Skeletal muscle satellite cell (primary cell): ENCODE measurements at regions not wholly inside any gene's neighbourhood (a gene's known extent, or its start where the extent isn't known, plus 50 kb on each side); places are given as distances from the start of the nearest gene placed in this dataset.
"Not testable (repeated sequence)": the region's sequence is repeated elsewhere in the genome, so short reads cannot be mapped to it uniquely, and the experiment has no call there.

Experiments
- H3K27me3 ChIP-seq: 2 replicates; pipeline ENCODE4 v1.7.0; 2013; ENCODE audit warnings: low read length; ENCODE audit not compliant: control insufficient read depth, insufficient read depth
- H3K36me3 ChIP-seq: 2 replicates; pipeline ENCODE4 v1.7.0; 2013; ENCODE audit warnings: mild to moderate bottlenecking, control low read depth, low read length; ENCODE audit not compliant: insufficient read depth
- H3K4me1 ChIP-seq: 2 replicates; pipeline ENCODE4 v1.7.0; 2013; ENCODE audit warnings: low read length; ENCODE audit not compliant: control insufficient read depth, insufficient read depth
- H3K4me2 ChIP-seq: 2 replicates; pipeline ENCODE4 v1.7.0; 2013; ENCODE audit warnings: mild to moderate bottlenecking, low read length
- H3K4me3 ChIP-seq: 2 replicates; pipeline ENCODE4 v1.7.0; 2013; ENCODE audit warnings: low read length
- H3K9ac ChIP-seq: 2 replicates; pipeline ENCODE4 v1.7.0; 2013; ENCODE audit warnings: mild to moderate bottlenecking, low read depth, low read length, moderate library complexity
- H3K9me3 ChIP-seq: replicated peaks from 2 replicates; pipeline ENCODE4 v1.7.0; 2013; ENCODE audit warnings: mild to moderate bottlenecking, control low read depth, low read length

GRCh38 chr12:67716817-67717216 lies 68.3 kb downstream of the DYRK2 start:
- H3K27me3 ChIP-seq: no peaks in the 10 kb centered on the region
- no peak overlapping the region for H3K9ac ChIP-seq

GRCh38 chr12:67719303-67719702 lies 70.8 kb downstream of the DYRK2 start:
- peaks cover 15% of the 10 kb centered on the region for H3K4me1 ChIP-seq
- H3K36me3 ChIP-seq, H3K9me3 ChIP-seq, H3K4me3 ChIP-seq, H3K9ac ChIP-seq, H3K27me3 ChIP-seq, H3K4me2 ChIP-seq: not testable (repeated sequence)

More at GRCh38 chr12:67716817-67717216, 68.3 kb downstream of the DYRK2 start:
- H3K4me2 ChIP-seq: no peak overlapping the region
- peaks cover 15% of the 10 kb centered on the region for H3K4me1 ChIP-seq
- no peaks in the 10 kb centered on the region for H3K36me3 ChIP-seq
- H3K4me3 ChIP-seq: no peak overlapping the region
- no peaks in the 10 kb centered on the region for H3K9me3 ChIP-seq

- no peak overlapping the region for H3K9ac ChIP-seq
- H3K4me3 ChIP-seq: no peak overlapping the region
- no peak overlapping the region for H3K4me2 ChIP-seq
- no peaks in the 10 kb centered on the region for H3K27me3 ChIP-seq
- H3K9me3 ChIP-seq: no peaks in the 10 kb centered on the region
- H3K36me3 ChIP-seq: no peaks in the 10 kb centered on the region
- peaks cover 15% of the 10 kb centered on the region for H3K4me1 ChIP-seq
Measured at GRCh38 chr12:67720351-67720856, 71.9 kb downstream of the DYRK2 start.

GRCh38 chr12:67721248-67721647 lies 72.7 kb downstream of the DYRK2 start:
- Histone ChIP-seq H3K9ac (no peak overlapping the region), H3K36me3 (no peaks in the 10 kb centered on the region), H3K4me2 (no peak overlapping the region), H3K4me3 (no peak overlapping the region), H3K4me1 (peaks cover 15% of the 10 kb centered on the region), H3K27me3 (no peaks in the 10 kb centered on the region), H3K9me3 (no peaks in the 10 kb centered on the region)

GRCh38 chr12:67722296-67722695 lies 73.8 kb downstream of the DYRK2 start:
- H3K27me3 ChIP-seq: no peaks in the 10 kb centered on the region
- H3K9ac ChIP-seq: no peak overlapping the region
- H3K36me3 ChIP-seq: no peaks in the 10 kb centered on the region
- no peaks in the 10 kb centered on the region for H3K9me3 ChIP-seq
- H3K4me3 ChIP-seq: no peak overlapping the region
- no peak overlapping the region for H3K4me2 ChIP-seq
- H3K4me1 ChIP-seq: peaks cover 6% of the 10 kb centered on the region

- Histone ChIP-seq H3K4me1 (no peaks in the 10 kb centered on the region), H3K4me3 (no peak overlapping the region), H3K9me3 (no peaks in the 10 kb centered on the region), H3K4me2 (no peak overlapping the region), H3K36me3 (no peaks in the 10 kb centered on the region), H3K9ac (no peak overlapping the region), H3K27me3 (no peaks in the 10 kb centered on the region)
Measured at GRCh38 chr12:67726868-67727267, 78.3 kb downstream of the DYRK2 start.

- Histone ChIP-seq H3K4me2 (no peak overlapping the region), H3K36me3 (no peaks in the 10 kb centered on the region), H3K4me1 (no peaks in the 10 kb centered on the region), H3K9ac (no peak overlapping the region), H3K4me3 (no peak overlapping the region), H3K27me3 (no peaks in the 10 kb centered on the region), H3K9me3 (no peaks in the 10 kb centered on the region)
Measured at GRCh38 chr12:67727702-67728666, 79.4 kb downstream of the DYRK2 start.

- H3K36me3 ChIP-seq: no peaks in the 10 kb centered on the region
- H3K4me2 ChIP-seq: no peak overlapping the region
Measured at GRCh38 chr12:67732857-67733256, 84.3 kb downstream of the DYRK2 start.

GRCh38 chr12:67735868-67736267 lies 87.3 kb downstream of the DYRK2 start:
- Histone ChIP-seq H3K4me3 (no peak overlapping the region), H3K4me1 (no peaks in the 10 kb centered on the region), H3K36me3 (no peaks in the 10 kb centered on the region), H3K9ac (no peak overlapping the region), H3K4me2 (no peak overlapping the region), H3K9me3 (no peaks in the 10 kb centered on the region), H3K27me3 (no peaks in the 10 kb centered on the region)

More at GRCh38 chr12:67732857-67733256, 84.3 kb downstream of the DYRK2 start:
- H3K4me3 ChIP-seq: no peak overlapping the region
- H3K4me1 ChIP-seq: no peaks in the 10 kb centered on the region
- no peak overlapping the region for H3K9ac ChIP-seq
- H3K27me3 ChIP-seq: no peaks in the 10 kb centered on the region
- no peaks in the 10 kb centered on the region for H3K9me3 ChIP-seq

- Histone ChIP-seq H3K9me3 (no peaks in the 10 kb centered on the region), H3K27me3 (no peaks in the 10 kb centered on the region), H3K9ac (no peak overlapping the region), H3K4me1 (no peaks in the 10 kb centered on the region), H3K36me3 (no peaks in the 10 kb centered on the region), H3K4me2 (no peak overlapping the region), H3K4me3 (no peak overlapping the region)
Measured at GRCh38 chr12:67740711-67741110, 92.2 kb downstream of the DYRK2 start.

- Histone ChIP-seq H3K27me3 (no peaks in the 10 kb centered on the region), H3K9me3 (no peaks in the 10 kb centered on the region), H3K4me3 (no peak overlapping the region), H3K36me3 (no peaks in the 10 kb centered on the region), H3K4me1 (no peaks in the 10 kb centered on the region), H3K9ac (no peak overlapping the region), H3K4me2 (no peak overlapping the region)
Measured at GRCh38 chr12:67741270-67741669, 92.7 kb downstream of the DYRK2 start.

- no peaks in the 10 kb centered on the region for H3K9me3 ChIP-seq
- no peak overlapping the region for H3K4me3 ChIP-seq
- H3K4me1 ChIP-seq: peaks cover under 1% of the 10 kb centered on the region
- H3K9ac ChIP-seq: no peak overlapping the region
- H3K36me3 ChIP-seq: no peaks in the 10 kb centered on the region
- H3K27me3 ChIP-seq: no peaks in the 10 kb centered on the region
- no peak overlapping the region for H3K4me2 ChIP-seq
Measured at GRCh38 chr12:67742461-67742860, 93.9 kb downstream of the DYRK2 start.
